KMS-11 (cell line): ENCODE measurements at regions not wholly inside any gene's neighbourhood (a gene's known extent, or its start where the extent isn't known, plus 50 kb on each side); places are given as distances from the start of the nearest gene placed in this dataset.

Experiments
- H2AFZ ChIP-seq: fragments of 200-600 bp; sonication (generic); 2 replicates; pipeline ENCODE4 v1.6.1; 2016; ENCODE audit warnings: antibody characterized with exemption, mixed run types, low read depth
- H3K27ac ChIP-seq: fragments of 200-600 bp; sonication (generic); 2 replicates; pipeline ENCODE4 v1.6.1; 2016; ENCODE audit warnings: mild to moderate bottlenecking, mixed run types
- H3K27me3 ChIP-seq: fragments of 200-600 bp; sonication (generic); 2 replicates; pipeline ENCODE4 v1.6.1; 2017; ENCODE audit warnings: mild to moderate bottlenecking, low read depth, mixed run types, moderate library complexity; ENCODE audit not compliant: insufficient read depth
- H3K36me3 ChIP-seq: fragments of 200-600 bp; sonication (generic); 2 replicates; pipeline ENCODE4 v1.6.1; 2017; ENCODE audit warnings: mild to moderate bottlenecking, mixed run types; ENCODE audit not compliant: insufficient read depth
- H3K4me1 ChIP-seq: fragments of 200-600 bp; sonication (generic); 2 replicates; pipeline ENCODE4 v1.6.1; 2016; ENCODE audit warnings: mild to moderate bottlenecking, low read depth, mixed run types; ENCODE audit not compliant: poor library complexity, severe bottlenecking
- H3K4me2 ChIP-seq: fragments of 200-600 bp; sonication (generic); 2 replicates; pipeline ENCODE4 v1.7.0; 2016; ENCODE audit warnings: mild to moderate bottlenecking, mixed run types
- H3K4me3 ChIP-seq: fragments of 200-600 bp; sonication (generic); IDR thresholded peaks from 2 replicates; pipeline ENCODE4 v1.6.1; 2017; ENCODE audit warnings: low read depth, low read length, mixed read lengths; ENCODE audit not compliant: insufficient read depth
- H3K79me2 ChIP-seq: fragments of 200-600 bp; sonication (generic); 2 replicates; pipeline ENCODE4 v1.6.1; 2016; ENCODE audit warnings: low read depth, mixed run types; ENCODE audit not compliant: insufficient read depth
- H3K9ac ChIP-seq: fragments of 200-600 bp; sonication (generic); 2 replicates; pipeline ENCODE4 v1.6.1; 2016; ENCODE audit warnings: mild to moderate bottlenecking, mixed run types
- H4K20me1 ChIP-seq: fragments of 200-600 bp; sonication (generic); 2 replicates; pipeline ENCODE4 v1.6.1; 2016; ENCODE audit warnings: mild to moderate bottlenecking, mixed run types; ENCODE audit not compliant: insufficient read depth
- CTCF ChIP-seq: fragments of 200-600 bp; sonication (generic); conservative IDR thresholded peaks from 2 replicates; pipeline ENCODE4 v1.6.1; 2017; ENCODE audit warnings: low read depth, mild to moderate bottlenecking, antibody characterized with exemption, low read length, moderate library complexity, mixed read lengths

- Histone ChIP-seq H4K20me1 (no peaks in the 10 kb centered on the region), H3K4me2 (no peak overlapping the region), H3K36me3 (no peaks in the 10 kb centered on the region), H3K4me3 (no peak overlapping the region), H3K79me2 (no peaks in the 10 kb centered on the region), H3K27ac (no peak overlapping the region), H3K27me3 (no peaks in the 10 kb centered on the region), H3K4me1 (no peaks in the 10 kb centered on the region), H2AFZ (no peak overlapping the region), H3K9ac (no peak overlapping the region)
- TF ChIP-seq CTCF = no peak
Measured at GRCh38 chr2:116435648-116436047, 1378.8 kb upstream of the DDX18 start.

- no peak overlapping the region for H2AFZ ChIP-seq
- H3K27me3 ChIP-seq = no peaks in the 10 kb centered on the region
- no peak overlapping the region for H3K4me2 ChIP-seq
- H3K27ac ChIP-seq = no peak overlapping the region
- no peaks in the 10 kb centered on the region for H4K20me1 ChIP-seq
- TF ChIP-seq CTCF = no peak
- H3K36me3 ChIP-seq = no peaks in the 10 kb centered on the region
- no peaks in the 10 kb centered on the region for H3K79me2 ChIP-seq
- H3K4me3 ChIP-seq = no peak overlapping the region
- H3K4me1 ChIP-seq = no peaks in the 10 kb centered on the region
- no peak overlapping the region for H3K9ac ChIP-seq
Measured at GRCh38 chr2:116440104-116440653, 1374.3 kb upstream of the DDX18 start.

GRCh38 chr2:116442418-116442817 lies 1372.1 kb upstream of the DDX18 start:
- Histone ChIP-seq H3K4me3 (no peak overlapping the region), H3K4me1 (peaks cover 5% of the 10 kb centered on the region), H3K79me2 (no peaks in the 10 kb centered on the region), H3K27me3 (no peaks in the 10 kb centered on the region), H3K4me2 (no peak overlapping the region), H2AFZ (no peak overlapping the region), H3K36me3 (no peaks in the 10 kb centered on the region), H3K27ac (no peak overlapping the region), H4K20me1 (no peaks in the 10 kb centered on the region), H3K9ac (no peak overlapping the region)
- TF ChIP-seq CTCF = no peak

- no peak overlapping the region for H3K27ac ChIP-seq
- H3K4me2 ChIP-seq = no peak overlapping the region
- no peak overlapping the region for H3K4me3 ChIP-seq
- TF ChIP-seq CTCF = no peak
- no peaks in the 10 kb centered on the region for H3K27me3 ChIP-seq
- H3K36me3 ChIP-seq = no peaks in the 10 kb centered on the region
- H3K9ac ChIP-seq = no peak overlapping the region
- H2AFZ ChIP-seq = no peak overlapping the region
- H3K79me2 ChIP-seq = no peaks in the 10 kb centered on the region
- peaks cover 14% of the 10 kb centered on the region for H3K4me1 ChIP-seq
- no peaks in the 10 kb centered on the region for H4K20me1 ChIP-seq
Measured at GRCh38 chr2:116444256-116444872, 1370.1 kb upstream of the DDX18 start.
